Activated T-helper 1 cell treated with anti-CD3 and anti-CD28 coated beads, Interleukin-12 subunit alpha, Interleukin-12 subunit beta, Interleukin-2, Interleukin-4 antibody, amounts not matched to agents 30 ng/mL and 10 ng/mL and 1 ng/mL, durations not matched to agents 14 hours and 24 hours and 36 hours (primary cell): ENCODE measurements at regions not wholly inside any gene's neighbourhood (a gene's known extent, or its start where the extent isn't known, plus 50 kb on each side); places are given as distances from the start of the nearest gene placed in this dataset.

Experiments used
- DNase-seq: peaks from one replicate; pipeline ENCODE4 v3.0.0; 2021; ENCODE audit warnings: low spot score
- H3K27ac Mint-ChIP-seq: one replicate; pipeline ENCODE4 v1.8.0; 2021; ENCODE audit warnings: mild to moderate bottlenecking, mixed read lengths
- H3K27me3 Mint-ChIP-seq: one replicate; pipeline ENCODE4 v1.8.0; 2022; ENCODE audit warnings: mild to moderate bottlenecking, moderate library complexity, mixed read lengths; ENCODE audit not compliant: insufficient read depth
- H3K36me3 Mint-ChIP-seq: one replicate; pipeline ENCODE4 v1.8.0; 2021; ENCODE audit warnings: low read depth, mixed read lengths
- H3K4me1 Mint-ChIP-seq: one replicate; pipeline ENCODE4 v1.8.0; 2021; ENCODE audit warnings: low read depth, mixed read lengths
- H3K4me3 Mint-ChIP-seq: one replicate; pipeline ENCODE4 v1.8.0; 2021; ENCODE audit warnings: mild to moderate bottlenecking, moderate library complexity, mixed read lengths
- H3K9me3 Mint-ChIP-seq: one replicate; pipeline ENCODE4 v1.8.0; 2021; ENCODE audit warnings: mixed read lengths
- intact Hi-C: fragments of 100-400 bp; cut with micrococcal nuclease; formaldehyde crosslinking; loops from one replicate; pipeline ENCODE4 v1.15.1; 2024

DNA sequence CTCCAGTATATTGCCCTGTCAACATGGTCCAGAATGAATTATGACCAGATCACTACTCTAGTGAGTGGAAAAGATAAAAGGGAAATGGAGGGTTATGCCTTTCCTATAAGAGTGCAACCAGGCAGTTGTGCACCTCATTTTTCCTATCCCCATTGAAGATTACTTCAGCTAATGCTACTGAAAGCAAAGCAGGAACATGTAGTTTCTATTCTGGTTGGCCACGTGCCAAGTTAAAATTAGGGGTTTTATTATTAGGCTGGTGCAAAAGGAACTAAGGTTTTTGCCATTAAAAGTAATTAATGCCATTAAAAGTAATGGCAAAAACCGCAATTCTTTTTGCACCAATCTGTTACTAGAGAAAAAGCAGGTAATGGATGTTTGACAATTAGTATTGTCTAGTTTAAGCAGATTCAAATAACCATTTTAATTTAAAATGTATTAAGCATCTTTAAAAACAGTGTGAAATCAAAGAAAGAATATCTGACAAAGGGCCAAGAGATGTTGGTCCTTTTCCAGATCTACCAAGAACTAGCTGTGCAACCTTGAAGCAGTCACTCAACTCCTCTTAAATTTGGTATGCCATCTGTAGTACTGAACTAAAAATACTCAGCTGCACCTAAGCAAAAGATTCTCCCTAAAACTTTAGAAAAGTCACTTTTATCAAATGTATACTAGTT is 567.5 kb upstream of the CCDC54 start:
- no peaks in the 10 kb centered on the region for H3K27me3 Mint-ChIP-seq
- no peaks in the 10 kb centered on the region for H3K4me1 Mint-ChIP-seq
- H3K36me3 Mint-ChIP-seq, result no peaks in the 10 kb centered on the region
- no peak overlapping the region for H3K27ac Mint-ChIP-seq
- no peak for DNase-seq
- intact Hi-C loops, result no loop called here
- H3K4me3 Mint-ChIP-seq, result no peak overlapping the region
- H3K9me3 Mint-ChIP-seq, result no peaks in the 10 kb centered on the region

- intact Hi-C loops, result no loop called here
- H3K9me3 Mint-ChIP-seq, result no peaks in the 10 kb centered on the region
- H3K36me3 Mint-ChIP-seq, result no peaks in the 10 kb centered on the region
- no peak for DNase-seq
- no peaks in the 10 kb centered on the region for H3K4me1 Mint-ChIP-seq
- H3K4me3 Mint-ChIP-seq, result no peak overlapping the region
- no peak overlapping the region for H3K27ac Mint-ChIP-seq
- H3K27me3 Mint-ChIP-seq, result no peaks in the 10 kb centered on the region
Measured at GRCh38 chr3:106810300-106810875, 566.9 kb upstream of the CCDC54 start.

DNA sequence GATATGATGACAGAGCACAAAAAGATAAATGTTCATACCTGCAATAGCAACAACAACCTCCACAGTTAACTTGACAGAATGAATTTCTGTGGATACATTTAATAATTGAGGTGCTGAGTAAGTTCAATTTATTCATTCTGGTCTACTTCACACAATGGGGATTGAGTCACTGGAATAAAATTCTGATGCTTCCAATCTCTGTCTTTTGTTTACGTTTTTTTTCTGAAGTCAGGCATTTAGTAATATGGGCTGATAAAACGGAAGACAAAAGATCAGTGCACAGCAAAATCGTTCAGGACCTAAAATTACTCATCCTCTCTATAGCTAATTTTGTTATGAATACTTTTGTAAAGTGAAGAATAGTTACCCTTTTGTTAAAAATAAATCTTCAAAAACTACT is 565.9 kb upstream of the CCDC54 start:
- no peaks in the 10 kb centered on the region for H3K9me3 Mint-ChIP-seq
- no peaks in the 10 kb centered on the region for H3K4me1 Mint-ChIP-seq
- no peaks in the 10 kb centered on the region for H3K27me3 Mint-ChIP-seq
- intact Hi-C loops, result no loop called here
- no peak for DNase-seq
- H3K4me3 Mint-ChIP-seq, result no peak overlapping the region
- H3K36me3 Mint-ChIP-seq, result no peaks in the 10 kb centered on the region
- no peak overlapping the region for H3K27ac Mint-ChIP-seq

DNA sequence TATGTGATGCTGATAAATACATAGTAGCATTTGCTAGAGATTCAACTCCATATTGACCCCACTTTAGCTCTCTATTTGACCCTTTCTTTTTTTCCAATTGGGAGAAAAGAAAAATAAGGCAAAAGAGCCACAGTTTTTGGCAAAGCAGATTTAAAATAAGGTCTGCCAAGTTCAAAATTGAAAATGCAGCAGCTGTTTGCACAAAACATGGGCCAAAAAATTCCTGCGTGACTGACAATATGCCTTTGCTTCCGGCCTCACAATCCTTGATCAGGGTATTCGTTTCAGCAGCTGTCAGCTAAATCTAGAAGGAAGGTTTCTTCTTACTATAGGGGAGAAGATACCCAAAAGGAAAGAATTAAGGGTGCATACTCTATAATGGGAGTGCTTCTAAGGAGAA is 563.5 kb upstream of the CCDC54 start:
- H3K27me3 Mint-ChIP-seq, result peaks cover 2% of the 10 kb centered on the region
- H3K4me3 Mint-ChIP-seq, result no peak overlapping the region
- intact Hi-C loops, result no loop called here
- no peak for DNase-seq
- H3K4me1 Mint-ChIP-seq, result no peaks in the 10 kb centered on the region
- H3K36me3 Mint-ChIP-seq, result no peaks in the 10 kb centered on the region
- H3K27ac Mint-ChIP-seq, result no peak overlapping the region
- no peaks in the 10 kb centered on the region for H3K9me3 Mint-ChIP-seq

- no peak overlapping the region for H3K4me3 Mint-ChIP-seq
- no peaks in the 10 kb centered on the region for H3K4me1 Mint-ChIP-seq
- H3K9me3 Mint-ChIP-seq, result no peaks in the 10 kb centered on the region
- no peak overlapping the region for H3K27ac Mint-ChIP-seq
- intact Hi-C loops, result no loop called here
- peaks cover 2% of the 10 kb centered on the region for H3K27me3 Mint-ChIP-seq
- no peak for DNase-seq
- H3K36me3 Mint-ChIP-seq, result no peaks in the 10 kb centered on the region
Measured at GRCh38 chr3:106814231-106814630, 563.0 kb upstream of the CCDC54 start.

DNA sequence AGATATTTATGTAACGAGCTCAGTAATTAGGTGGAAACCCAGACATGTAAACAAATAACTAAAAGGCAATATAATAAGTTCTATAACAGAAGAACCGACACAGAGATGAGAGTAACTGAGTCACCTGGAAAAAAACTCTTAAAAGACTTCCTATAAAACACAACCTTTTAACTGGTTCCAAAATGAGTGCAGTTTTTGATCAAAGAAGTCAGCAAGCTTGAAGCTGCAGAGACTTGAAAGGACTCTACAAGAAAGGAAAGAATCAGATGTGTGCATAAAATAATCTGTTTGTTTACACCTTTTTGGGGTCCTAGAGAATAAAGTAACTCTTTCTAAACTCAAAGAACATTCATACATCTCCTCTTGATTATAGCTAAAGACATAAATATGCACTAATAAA is 560.4 kb upstream of the CCDC54 start:
- H3K4me3 Mint-ChIP-seq, result no peak overlapping the region
- no peak for DNase-seq
- no peaks in the 10 kb centered on the region for H3K4me1 Mint-ChIP-seq
- intact Hi-C loops, result no loop called here
- peaks cover 2% of the 10 kb centered on the region for H3K27me3 Mint-ChIP-seq
- H3K9me3 Mint-ChIP-seq, result no peaks in the 10 kb centered on the region
- no peak overlapping the region for H3K27ac Mint-ChIP-seq
- no peaks in the 10 kb centered on the region for H3K36me3 Mint-ChIP-seq

- no peak for DNase-seq
- peaks cover 2% of the 10 kb centered on the region for H3K27me3 Mint-ChIP-seq
- H3K9me3 Mint-ChIP-seq, result no peaks in the 10 kb centered on the region
- no peak overlapping the region for H3K27ac Mint-ChIP-seq
- no peak overlapping the region for H3K4me3 Mint-ChIP-seq
- no peaks in the 10 kb centered on the region for H3K36me3 Mint-ChIP-seq
- no peaks in the 10 kb centered on the region for H3K4me1 Mint-ChIP-seq
- intact Hi-C loops, result no loop called here
Measured at GRCh38 chr3:106817706-106818105, 559.5 kb upstream of the CCDC54 start.

- no peaks in the 10 kb centered on the region for H3K36me3 Mint-ChIP-seq
- peaks cover 2% of the 10 kb centered on the region for H3K27me3 Mint-ChIP-seq
Measured at GRCh38 chr3:106819440-106819839, 557.8 kb upstream of the CCDC54 start.

DNA sequence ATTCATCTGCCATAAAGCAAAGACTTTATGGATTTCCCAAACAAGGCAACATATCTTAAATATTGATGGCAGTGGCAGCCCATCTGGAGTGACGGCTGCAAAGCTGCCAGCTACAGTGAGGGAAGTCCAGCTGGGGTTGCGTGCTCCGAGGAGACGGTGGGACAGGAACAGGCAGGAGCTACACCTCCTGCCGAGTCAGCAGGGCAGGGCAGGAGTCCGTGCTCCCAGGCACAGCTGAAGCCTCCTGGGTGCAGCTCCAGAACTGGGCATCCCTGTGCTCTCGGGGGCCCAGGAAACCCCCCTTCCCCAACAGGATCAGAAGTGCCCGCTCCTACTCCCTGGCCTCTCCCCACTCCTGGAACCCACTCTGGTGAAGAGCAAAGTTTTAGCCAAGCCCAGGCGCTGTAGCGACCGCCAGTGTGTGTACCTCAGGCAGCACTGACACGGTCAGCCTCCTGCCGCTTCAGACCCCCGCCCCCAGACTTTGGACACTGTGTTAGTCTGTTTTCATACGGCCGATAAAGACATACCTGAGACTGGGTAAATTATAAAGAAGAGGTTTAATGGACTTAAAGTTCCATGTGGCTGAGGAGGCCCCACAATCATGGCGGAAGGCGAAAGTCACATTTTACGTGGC is 556.4 kb upstream of the CCDC54 start:
- Mint-ChIP-seq H3K4me1 (no peaks in the 10 kb centered on the region), H3K9me3 (no peaks in the 10 kb centered on the region), H3K27me3 (peaks cover 2% of the 10 kb centered on the region), H3K27ac (no peak overlapping the region), H3K4me3 (no peak overlapping the region), H3K36me3 (no peaks in the 10 kb centered on the region)
- intact Hi-C loops, result no loop called here
- no peak for DNase-seq

More at GRCh38 chr3:106819440-106819839, 557.8 kb upstream of the CCDC54 start:
- Mint-ChIP-seq H3K9me3 (no peaks in the 10 kb centered on the region), H3K4me3 (no peak overlapping the region), H3K4me1 (no peaks in the 10 kb centered on the region), H3K27ac (no peak overlapping the region)
- intact Hi-C loops, result no loop called here
- DNase-seq, result no peak

DNA sequence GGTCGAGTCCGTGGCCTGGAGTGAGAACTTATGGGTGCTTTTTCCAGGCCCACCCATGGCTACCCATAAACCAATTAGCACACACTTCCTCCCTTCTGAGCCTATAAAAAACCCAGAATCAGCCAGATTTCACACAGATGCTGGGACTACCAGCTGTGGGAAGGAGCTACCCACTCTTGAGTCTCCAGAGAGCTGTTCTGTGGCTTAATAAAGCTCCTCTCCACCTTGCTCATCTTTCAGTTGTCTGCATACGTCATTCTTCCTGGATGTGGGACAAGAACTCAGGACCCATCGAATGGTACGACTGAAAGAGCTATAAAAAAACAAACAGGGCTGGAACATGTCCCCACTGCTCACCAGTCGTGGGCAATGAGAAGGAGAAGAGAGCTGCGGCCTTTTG is 555.4 kb upstream of the CCDC54 start:
- H3K9me3 Mint-ChIP-seq, result no peaks in the 10 kb centered on the region
- intact Hi-C loops, result no loop called here
- H3K36me3 Mint-ChIP-seq, result no peaks in the 10 kb centered on the region
- no peak for DNase-seq
- H3K4me3 Mint-ChIP-seq, result no peak overlapping the region
- no peak overlapping the region for H3K27ac Mint-ChIP-seq
- H3K4me1 Mint-ChIP-seq, result no peaks in the 10 kb centered on the region
- peaks cover 2% of the 10 kb centered on the region for H3K27me3 Mint-ChIP-seq

GRCh38 chr3:106822204-106822603 is 555.0 kb upstream of the CCDC54 start:
- no peaks in the 10 kb centered on the region for H3K36me3 Mint-ChIP-seq
- peaks cover 2% of the 10 kb centered on the region for H3K27me3 Mint-ChIP-seq
- intact Hi-C loops, result no loop called here
- H3K4me3 Mint-ChIP-seq, result no peak overlapping the region
- no peaks in the 10 kb centered on the region for H3K9me3 Mint-ChIP-seq
- H3K4me1 Mint-ChIP-seq, result peaks cover 2% of the 10 kb centered on the region
- DNase-seq, result no peak
- H3K27ac Mint-ChIP-seq, result no peak overlapping the region

DNA sequence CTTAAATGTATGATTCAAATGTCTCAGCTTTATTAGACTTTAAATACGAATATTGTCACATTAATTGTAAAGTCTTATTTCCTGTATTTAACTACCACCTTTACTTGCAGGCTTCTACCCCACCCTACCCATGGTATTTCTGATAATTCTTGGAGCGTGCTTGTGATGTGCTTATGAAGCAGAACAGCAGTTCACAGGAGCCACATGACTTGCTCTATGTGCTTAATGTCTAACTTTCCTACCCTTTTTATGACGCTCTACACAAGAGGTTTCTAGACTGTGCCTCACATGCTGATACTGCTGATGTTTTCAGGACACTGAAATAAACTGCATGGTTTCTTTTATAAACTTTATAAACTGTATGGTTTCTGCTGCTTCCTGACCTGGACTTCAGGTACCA is 553.5 kb upstream of the CCDC54 start:
- no peak for DNase-seq
- Mint-ChIP-seq H3K27me3 (no peaks in the 10 kb centered on the region), H3K27ac (no peak overlapping the region), H3K36me3 (no peaks in the 10 kb centered on the region), H3K4me3 (no peak overlapping the region), H3K9me3 (no peaks in the 10 kb centered on the region), H3K4me1 (peaks cover 5% of the 10 kb centered on the region)
- intact Hi-C loops, result no loop called here

GRCh38 chr3:106824856-106825255 is 552.4 kb upstream of the CCDC54 start:
- intact Hi-C loops, result no loop called here
- no peak overlapping the region for H3K27ac Mint-ChIP-seq
- H3K36me3 Mint-ChIP-seq, result no peaks in the 10 kb centered on the region
- peaks cover 3% of the 10 kb centered on the region for H3K27me3 Mint-ChIP-seq
- H3K4me1 Mint-ChIP-seq, result peaks cover 5% of the 10 kb centered on the region
- no peak overlapping the region for H3K4me3 Mint-ChIP-seq
- no peaks in the 10 kb centered on the region for H3K9me3 Mint-ChIP-seq
- DNase-seq, result no peak
